Liver (tissue), 6 donors: ENCODE measurements at regions not wholly inside any gene's neighbourhood (a gene's known extent, or its start where the extent isn't known, plus 50 kb on each side); places are given as distances from the start of the nearest gene placed in this dataset.
"Not testable (repeated sequence)": the region's sequence is repeated elsewhere in the genome, so short reads cannot be mapped to it uniquely, and the experiment has no call there.

Source experiments
- DNase-seq: peaks from one replicate; pipeline ENCODE4 v3.0.0-alpha.2; 2017; ENCODE audit warnings: low spot score
- H3K27ac ChIP-seq, 2 donors: one replicate each; pipeline ENCODE4 v1.7.0; 2013; ENCODE audit warnings: inconsistent platforms in 2 of 2, low read length in 2 of 2, control low read depth in 1 of 2, low read depth in 1 of 2, mild to moderate bottlenecking in 1 of 2
- H3K27me3 ChIP-seq, 4 donors: one replicate each; pipeline versions ENCODE4 v1.6.1 to v1.7.0; 2013; ENCODE audit warnings: low read length in 3 of 4, inconsistent platforms in 1 of 4, mild to moderate bottlenecking in 1 of 4, moderate library complexity in 1 of 4; ENCODE audit not compliant: control insufficient read depth in 4 of 4, insufficient read depth in 4 of 4
- H3K36me3 ChIP-seq, 4 donors: one replicate each; pipeline versions ENCODE4 v1.6.1 to v1.7.0; 2013; ENCODE audit warnings: low read length in 3 of 4, mild to moderate bottlenecking in 3 of 4, low read depth in 1 of 4, moderate library complexity in 1 of 4; ENCODE audit not compliant: control insufficient read depth in 4 of 4, insufficient read depth in 3 of 4
- H3K4me1 ChIP-seq, 4 donors: one replicate each; pipeline versions ENCODE4 v1.6.1 to v1.7.0; 2013; ENCODE audit warnings: low read length in 3 of 4, mild to moderate bottlenecking in 3 of 4, moderate library complexity in 1 of 4; ENCODE audit not compliant: control insufficient read depth in 4 of 4, insufficient read depth in 4 of 4
- H3K4me3 ChIP-seq, 3 donors: one replicate each; pipeline versions ENCODE4 v1.6.1 to v1.7.0; 2013; ENCODE audit warnings: low read length in 3 of 3, control low read depth in 1 of 3, low read depth in 1 of 3, mild to moderate bottlenecking in 1 of 3
- H3K9ac ChIP-seq, 2 donors: one replicate each; pipeline ENCODE4 v1.7.0; 2013; ENCODE audit warnings: low read length in 2 of 2, mild to moderate bottlenecking in 2 of 2, moderate library complexity in 2 of 2, control low read depth in 1 of 2, low read depth in 1 of 2
- H3K9me3 ChIP-seq, 4 donors: one replicate each; pipeline versions ENCODE4 v1.6.1 to v1.7.0; 2013; ENCODE audit warnings: low read length in 3 of 4; ENCODE audit not compliant: control insufficient read depth in 4 of 4
- WGBS: extraction: QIAGEN DNeasy Blood & Tissue Kit; methylation state at CpG from one replicate; pipeline ENCODE4 v1.1.7; 2013; 5-methylcytosine and 5-hydroxymethylcytosine counted together
- donor health status: healthy.
- donor health status: healthy.
- donor health status: healthy.

DNA sequence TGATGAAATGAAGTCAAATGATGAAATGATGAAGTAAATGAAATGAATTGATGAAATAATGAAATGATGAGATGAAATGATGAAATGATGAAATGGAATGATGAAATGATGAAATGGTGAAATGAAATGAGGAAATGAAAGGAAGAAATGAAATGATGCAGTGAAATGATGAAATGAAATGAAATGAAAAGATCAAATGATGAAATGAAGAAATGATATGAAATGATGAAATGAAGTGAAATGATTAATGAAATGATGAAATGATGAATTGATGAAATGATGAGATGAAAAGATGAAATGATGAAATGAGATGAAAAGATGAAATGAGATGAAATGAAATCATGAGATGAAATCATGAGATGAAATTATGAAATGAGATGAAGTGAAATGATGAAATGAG is 139.2 kb upstream of the ERV3-1 start:
- not testable (repeated sequence) for H3K9ac ChIP-seq, DNase-seq, H3K9me3 ChIP-seq, H3K36me3 ChIP-seq, H3K27ac ChIP-seq, H3K4me3 ChIP-seq, H3K27me3 ChIP-seq, H3K4me1 ChIP-seq

GRCh38 chr7:65145008-65145407 is 138.5 kb upstream of the ERV3-1 start:
- H3K4me3 ChIP-seq, H3K9ac ChIP-seq, H3K9me3 ChIP-seq, H3K4me1 ChIP-seq, H3K27ac ChIP-seq, H3K27me3 ChIP-seq, DNase-seq, H3K36me3 ChIP-seq: not testable (repeated sequence)
- 66% methylated on average over 1 of the region's 1 CpG for WGBS

- H3K4me3 ChIP-seq, H3K36me3 ChIP-seq, H3K27me3 ChIP-seq, H3K27ac ChIP-seq, H3K4me1 ChIP-seq, H3K9me3 ChIP-seq, DNase-seq, H3K9ac ChIP-seq: not testable (repeated sequence)
- 95% methylated on average over 2 of the region's 2 CpGs for WGBS
Measured at GRCh38 chr7:65144557-65144956, 138.1 kb upstream of the ERV3-1 start.

GRCh38 chr7:65144119-65144518 is 137.6 kb upstream of the ERV3-1 start:
- H3K9ac ChIP-seq, H3K4me3 ChIP-seq, H3K9me3 ChIP-seq, H3K36me3 ChIP-seq, H3K27me3 ChIP-seq, H3K27ac ChIP-seq, DNase-seq, H3K4me1 ChIP-seq: not testable (repeated sequence)
- 95% methylated on average over 2 of the region's 2 CpGs for WGBS

DNA sequence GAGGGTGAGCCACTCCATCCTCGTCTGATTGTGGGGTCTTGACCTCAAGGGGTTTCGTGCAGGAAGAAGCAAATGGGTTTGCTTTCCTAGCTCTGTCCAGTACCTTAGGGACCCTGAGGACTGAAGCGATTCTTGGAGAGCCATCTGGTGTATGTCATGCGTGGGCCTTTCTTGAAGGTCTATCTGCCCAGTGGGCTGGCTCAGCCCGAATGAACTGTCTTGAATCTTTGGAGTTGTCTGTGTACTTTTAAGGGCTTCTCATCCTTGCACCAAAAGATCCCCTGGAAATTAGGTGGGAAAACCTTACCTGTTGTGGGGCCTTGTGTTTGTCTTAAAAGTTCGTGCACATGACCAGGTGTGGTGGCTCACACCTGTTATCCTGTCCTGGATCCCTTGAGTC is 135.4 kb upstream of the ERV3-1 start:
- H3K27me3 ChIP-seq, H3K36me3 ChIP-seq, H3K9ac ChIP-seq, H3K4me3 ChIP-seq, DNase-seq, H3K4me1 ChIP-seq, H3K9me3 ChIP-seq, H3K27ac ChIP-seq: not testable (repeated sequence)
- 95% methylated on average over 4 of the region's 6 CpGs for WGBS

- peak; percentile 22 for DNase-seq
- not testable (repeated sequence) for H3K9me3 ChIP-seq, H3K4me3 ChIP-seq, H3K4me1 ChIP-seq, H3K9ac ChIP-seq, H3K36me3 ChIP-seq, H3K27me3 ChIP-seq, H3K27ac ChIP-seq
- WGBS, result 43% methylated on average over 16 of the region's 20 CpGs
Measured at GRCh38 chr7:65141405-65141778, 134.9 kb upstream of the ERV3-1 start.

DNA sequence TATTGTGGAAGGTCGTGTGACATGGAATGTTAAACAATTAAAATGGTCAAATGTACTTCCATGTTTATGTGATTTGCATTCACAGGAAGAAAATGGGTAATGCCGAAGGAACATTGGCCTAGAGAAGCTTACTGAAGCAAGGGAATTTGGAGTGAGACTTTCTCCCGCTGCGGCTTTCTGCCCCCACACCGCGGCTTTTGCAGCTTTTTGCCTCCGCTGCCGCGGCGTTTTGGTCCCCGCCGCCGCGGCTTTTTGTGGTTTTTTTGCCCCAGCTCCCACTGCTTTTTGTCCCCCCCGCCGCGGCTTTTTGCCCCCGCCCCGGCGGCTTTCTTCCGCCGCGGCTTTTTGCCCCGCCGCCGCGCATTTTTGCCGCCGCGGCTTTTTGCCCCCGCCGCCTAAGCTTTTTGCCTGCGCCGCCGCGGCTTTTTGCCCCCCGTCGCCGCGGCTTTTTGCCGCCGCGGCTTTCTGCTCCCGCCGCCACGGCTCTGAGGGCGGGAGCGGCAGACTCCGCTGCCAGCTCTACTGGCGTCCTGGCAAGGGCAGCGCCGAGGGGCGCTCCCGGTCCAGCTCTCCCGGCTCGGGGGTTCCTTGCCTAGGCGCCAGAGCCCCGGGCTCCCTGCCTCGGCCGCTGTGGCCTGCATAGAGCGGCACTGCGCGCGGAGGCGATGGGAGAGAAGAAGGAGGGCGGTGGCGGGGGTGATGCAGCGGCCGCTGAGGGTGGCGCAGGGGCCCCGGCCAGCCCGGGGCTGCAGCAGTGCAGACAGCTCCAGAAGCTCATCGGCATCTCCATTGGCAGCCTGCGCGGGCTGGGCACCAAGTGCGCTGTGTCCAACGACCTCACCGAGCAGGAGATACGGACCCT is 134.3 kb upstream of the ERV3-1 start:
- H3K9me3 ChIP-seq, H3K36me3 ChIP-seq, H3K27ac ChIP-seq, H3K4me3 ChIP-seq, H3K9ac ChIP-seq, H3K27me3 ChIP-seq, DNase-seq, H3K4me1 ChIP-seq: not testable (repeated sequence)
- WGBS, result 2% methylated on average over 36 of the region's 79 CpGs

- not testable (repeated sequence) for H3K27ac ChIP-seq, DNase-seq, H3K4me1 ChIP-seq, H3K9me3 ChIP-seq, H3K36me3 ChIP-seq, H3K4me3 ChIP-seq, H3K27me3 ChIP-seq, H3K9ac ChIP-seq
- no CpG with 5 or more reads among the region's 5 CpGs for WGBS
Measured at GRCh38 chr7:65136850-65137249, 130.4 kb upstream of the ERV3-1 start.

DNA sequence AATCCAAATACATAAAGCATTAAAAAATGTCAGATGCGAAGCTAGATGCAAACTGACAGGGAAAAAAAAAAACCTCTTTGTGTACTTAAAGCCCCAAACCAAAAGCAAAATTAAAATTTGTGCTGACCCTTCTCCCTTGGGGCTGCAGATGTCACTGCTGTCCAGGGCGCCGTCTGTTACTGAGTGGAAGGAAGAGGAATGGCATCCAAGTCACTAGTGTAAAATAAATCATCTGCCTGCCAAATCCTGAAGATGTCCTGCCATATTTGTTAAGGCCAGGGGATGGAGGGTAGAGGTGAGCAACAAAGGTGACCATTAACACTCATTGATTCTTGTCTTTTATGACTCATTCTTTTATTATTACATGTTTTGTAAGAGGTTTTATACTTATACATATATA is 126.6 kb upstream of the ERV3-1 start:
- H3K27ac ChIP-seq, H3K36me3 ChIP-seq, H3K4me3 ChIP-seq, DNase-seq, H3K4me1 ChIP-seq, H3K9me3 ChIP-seq, H3K9ac ChIP-seq, H3K27me3 ChIP-seq: not testable (repeated sequence)
- no CpG with 5 or more reads among the region's 3 CpGs for WGBS
